GM12872 (cell line): ENCODE measurements at regions not wholly inside any gene's neighbourhood (a gene's known extent, or its start where the extent isn't known, plus 50 kb on each side); places are given as distances from the start of the nearest gene placed in this dataset.

Experiments used
- CTCF ChIP-seq: IDR thresholded peaks from 3 replicates; pipeline ENCODE4 v1.5.1; 2011; ENCODE audit warnings: low read depth, mild to moderate bottlenecking, low read length, moderate library complexity; ENCODE audit not compliant: insufficient read depth

- no peak for TF ChIP-seq CTCF
Observed at GRCh38 chr5:35464757-35465156, 152.9 kb upstream of the SPEF2 start.

- no peak for TF ChIP-seq CTCF
Observed at GRCh38 chr5:35461530-35461929, 156.1 kb upstream of the SPEF2 start.

- no peak for TF ChIP-seq CTCF
Observed at GRCh38 chr5:35458824-35459207, 158.8 kb upstream of the SPEF2 start.

- no peak for TF ChIP-seq CTCF
Observed at GRCh38 chr5:35457912-35458823, 159.5 kb upstream of the SPEF2 start.

- TF ChIP-seq CTCF: no peak
Observed at GRCh38 chr5:35456506-35456905, 161.2 kb upstream of the SPEF2 start.

GRCh38 chr5:35454011-35454525 is 163.6 kb upstream of the SPEF2 start:
- TF ChIP-seq CTCF: no peak

- peak; percentile 19; the same call in 1 of the 3 replicates for TF ChIP-seq CTCF
Observed at GRCh38 chr5:35443803-35444595, 173.7 kb upstream of the SPEF2 start.
